ENCODE measurements at regions not wholly inside any gene's neighbourhood (a gene's known extent, or its start where the extent isn't known, plus 50 kb on each side); places are given as distances from the start of the nearest gene placed in this dataset.

GRCh38 chr17:14776791-14777190, 475.9 kb downstream of the HS3ST3B1 start:
- TF ChIP-seq CTCF (IDR thresholded peaks at IDR 0.05): no peak
- no peak for TF ChIP-seq POLR2A (IDR thresholded peaks at IDR 0.05)

Data from right lobe of liver (tissue), 4 donors.